Esophagus muscularis mucosa (tissue), 4 donors: ENCODE measurements at regions not wholly inside any gene's neighbourhood (a gene's known extent, or its start where the extent isn't known, plus 50 kb on each side); places are given as distances from the start of the nearest gene placed in this dataset.
A peak's percentile ranks its signal among the peaks of the same experiment; 100 is the strongest.

ENCODE experiments used
- DNase-seq: peaks from one replicate; pipeline ENCODE4 v3.0.0-alpha.2; 2017; ENCODE audit errors: extremely low spot score
- H3K27ac ChIP-seq, 4 donors: fragments of 200-600 bp; sonication (generic); replicated peaks in 1 of 4; 1 replicate in 3 of 4; 2 replicates in 1 of 4; pipeline ENCODE4 v1.5.1; 2016 to 2019; ENCODE audit warnings: mild to moderate bottlenecking in 1 of 4
- H3K27me3 ChIP-seq, 4 donors: fragments of 200-600 bp; sonication (generic); one replicate each; pipeline versions ENCODE4 v1.5.1 to v1.6.0; 2016 to 2019
- H3K36me3 ChIP-seq, 4 donors: fragments of 200-600 bp; sonication (generic); one replicate each; pipeline ENCODE4 v1.5.1; 2016 to 2019
- H3K4me1 ChIP-seq, 4 donors: fragments of 200-600 bp; sonication (generic); one replicate each; pipeline ENCODE4 v1.5.1; 2016 to 2019
- H3K4me3 ChIP-seq, 4 donors: fragments of 200-600 bp; sonication (generic); 1 replicate in 2 of 4; 2 replicates in 2 of 4; pipeline ENCODE4 v1.5.1; 2016 to 2019; ENCODE audit warnings: mild to moderate bottlenecking in 4 of 4, moderate library complexity in 1 of 4
- H3K9me3 ChIP-seq, 4 donors: fragments of 200-600 bp; sonication (generic); 1 replicate in 3 of 4; 2 replicates in 1 of 4; pipeline ENCODE4 v1.5.1; 2016 to 2019
- CTCF ChIP-seq, 3 experiments: fragments of 200-600 bp in 2 of 3; fragments of 450-650 bp in 1 of 3; sonication (generic) in 2 of 3; IDR thresholded peaks; one replicate each; pipeline ENCODE4 v1.5.1; 2017 to 2019; ENCODE audit warnings: antibody characterized with exemption in 3 of 3, mild to moderate bottlenecking in 2 of 3, moderate library complexity in 1 of 3
- EP300 ChIP-seq: sonication (generic); formaldehyde crosslinking; IDR thresholded peaks from one replicate; pipeline ENCODE4 v1.6.1; 2017; ENCODE audit warnings: antibody characterized with exemption
- POLR2A ChIP-seq: fragments of 450-650 bp; IDR thresholded peaks from one replicate; pipeline ENCODE4 v1.6.1; 2017; ENCODE audit warnings: antibody characterized with exemption, moderate library complexity, mild to moderate bottlenecking, low read depth
- POLR2AphosphoS5 ChIP-seq, 2 donors: sonication (generic); formaldehyde crosslinking; IDR thresholded peaks; one replicate each; pipeline ENCODE4 v1.6.1; 2017; ENCODE audit warnings: antibody characterized with exemption in 2 of 2
- WGBS: methylation state at CpG from one replicate; pipeline ENCODE4 v1.1.5; 2018; 5-methylcytosine and 5-hydroxymethylcytosine counted together
- intact Hi-C: fragments of 100-400 bp; cut with DNase I; formaldehyde crosslinking; loops from one replicate; pipeline ENCODE4 v1.15.1; 2023

GRCh38 chr18:54013452-54013851, 211.0 kb downstream of the MBD2 start:
- intact Hi-C loops, result no loop called here
- TF ChIP-seq POLR2AphosphoS5 (IDR thresholded peaks at IDR 0.05) (no peak), EP300 (no peak), CTCF (IDR thresholded peaks at IDR 0.05) (no peak), POLR2A (no peak)
- H3K27ac ChIP-seq, result no peak overlapping the region
- H3K4me1 ChIP-seq, result no peaks in the 10 kb centered on the region
- H3K36me3 ChIP-seq, result no peaks in the 10 kb centered on the region
- H3K27me3 ChIP-seq, result no peaks in the 10 kb centered on the region
- no peak for DNase-seq
- H3K9me3 ChIP-seq, result no peaks in the 10 kb centered on the region
- no peak overlapping the region for H3K4me3 ChIP-seq
- 94% methylated on average over 5 of the region's 5 CpGs for WGBS

- intact Hi-C loops, result no loop called here
Measured at GRCh38 chr18:54004828-54005227, 219.6 kb downstream of the MBD2 start.

GRCh38 chr18:54003195-54003594, 221.3 kb downstream of the MBD2 start:
- no peak overlapping the region for H3K27ac ChIP-seq
- H3K27me3 ChIP-seq, result no peaks in the 10 kb centered on the region
- H3K4me3 ChIP-seq, result no peak overlapping the region
- H3K4me1 ChIP-seq, result no peaks in the 10 kb centered on the region
- TF ChIP-seq POLR2AphosphoS5 (IDR thresholded peaks at IDR 0.05), result no peak
- TF ChIP-seq EP300, result no peak
- no peak for TF ChIP-seq POLR2A
- no peak for TF ChIP-seq CTCF (IDR thresholded peaks at IDR 0.05)
- WGBS, result 71% methylated on average over 2 of the region's 2 CpGs
- DNase-seq, result peak; percentile 64
- no peaks in the 10 kb centered on the region for H3K36me3 ChIP-seq
- H3K9me3 ChIP-seq, result no peaks in the 10 kb centered on the region
- intact Hi-C loops, result no loop called here

More at GRCh38 chr18:54004828-54005227, 219.6 kb downstream of the MBD2 start:
- no peak overlapping the region for H3K4me3 ChIP-seq
- H3K4me1 ChIP-seq, result no peaks in the 10 kb centered on the region
- no peaks in the 10 kb centered on the region for H3K36me3 ChIP-seq
- DNase-seq, result no peak
- H3K27ac ChIP-seq, result no peak overlapping the region
- H3K9me3 ChIP-seq, result no peaks in the 10 kb centered on the region
- no peaks in the 10 kb centered on the region for H3K27me3 ChIP-seq
- WGBS, result 83% methylated on average over 3 of the region's 4 CpGs
- no peak for TF ChIP-seq POLR2AphosphoS5 (IDR thresholded peaks at IDR 0.05)
- TF ChIP-seq EP300, result no peak
- no peak for TF ChIP-seq CTCF (IDR thresholded peaks at IDR 0.05)
- no peak for TF ChIP-seq POLR2A

- no peaks in the 10 kb centered on the region for H3K4me1 ChIP-seq
- DNase-seq, result no peak
- intact Hi-C loops, result no loop called here
- no peak for TF ChIP-seq POLR2AphosphoS5 (IDR thresholded peaks at IDR 0.05)
- no peak for TF ChIP-seq CTCF (IDR thresholded peaks at IDR 0.05)
- TF ChIP-seq EP300, result no peak
- TF ChIP-seq POLR2A, result no peak
- H3K36me3 ChIP-seq, result no peaks in the 10 kb centered on the region
- no peaks in the 10 kb centered on the region for H3K9me3 ChIP-seq
- H3K4me3 ChIP-seq, result no peak overlapping the region
- no peak overlapping the region for H3K27ac ChIP-seq
- no peaks in the 10 kb centered on the region for H3K27me3 ChIP-seq
- WGBS, result 100% methylated on average over 1 of the region's 1 CpG
Measured at GRCh38 chr18:53997064-53997463, 227.4 kb downstream of the MBD2 start.

- intact Hi-C loops, result no loop called here
- Histone ChIP-seq H3K4me1 (no peaks in the 10 kb centered on the region), H3K27me3 (no peaks in the 10 kb centered on the region), H3K36me3 (no peaks in the 10 kb centered on the region), H3K27ac (no peak overlapping the region), H3K4me3 (no peak overlapping the region), H3K9me3 (no peaks in the 10 kb centered on the region)
- TF ChIP-seq CTCF (IDR thresholded peaks at IDR 0.05), result no peak
- no peak for TF ChIP-seq POLR2A
- TF ChIP-seq POLR2AphosphoS5 (IDR thresholded peaks at IDR 0.05), result no peak
- no peak for TF ChIP-seq EP300
- peak; percentile 55 for DNase-seq
- 88% methylated on average over 2 of the region's 2 CpGs for WGBS
Measured at GRCh38 chr18:53994016-53994415, 230.5 kb downstream of the MBD2 start.
